HEK293 (cell line): ENCODE measurements at regions not wholly inside any gene's neighbourhood (a gene's known extent, or its start where the extent isn't known, plus 50 kb on each side); places are given as distances from the start of the nearest gene placed in this dataset.

Source experiments
- BCL11A ChIP-seq: fragments of 450-650 bp; formaldehyde crosslinking; IDR thresholded peaks from 2 replicates; pipeline ENCODE4 v1.5.1; 2016; ENCODE audit warnings: low read depth, missing biosample characterization, missing genetic modification characterization
- GFI1B ChIP-seq: fragments of 450-650 bp; formaldehyde crosslinking; IDR thresholded peaks from 2 replicates; pipeline ENCODE4 v1.5.1; 2016; ENCODE audit warnings: missing biosample characterization, missing genetic modification characterization
- IKZF3 ChIP-seq: fragments of 450-650 bp; IDR thresholded peaks from 2 replicates; pipeline ENCODE4 v1.5.0; 2018; ENCODE audit warnings: missing biosample characterization, mild to moderate bottlenecking, missing genetic modification characterization, moderate library complexity
- PRDM2 ChIP-seq: fragments of 450-650 bp; formaldehyde crosslinking; IDR thresholded peaks from 2 replicates; pipeline ENCODE4 v1.5.1; 2016; ENCODE audit warnings: missing biosample characterization, missing genetic modification characterization, borderline replicate concordance
- REST ChIP-seq: fragments of 450-650 bp; formaldehyde crosslinking; IDR thresholded peaks from 2 replicates; pipeline ENCODE4 v1.5.1; 2016; ENCODE audit warnings: missing biosample characterization, missing genetic modification characterization
- ZBTB26 ChIP-seq: fragments of 450-650 bp; formaldehyde crosslinking; optimal IDR thresholded peaks from 2 replicates; pipeline ENCODE3; 2016; ENCODE audit warnings: missing biosample characterization, mild to moderate bottlenecking, missing genetic modification characterization
- ZBTB8A ChIP-seq: fragments of 450-650 bp; formaldehyde crosslinking; IDR thresholded peaks from 2 replicates; pipeline ENCODE4 v1.5.1; 2016; ENCODE audit warnings: missing biosample characterization, missing genetic modification characterization
- ZFP37 ChIP-seq: fragments of 450-650 bp; formaldehyde crosslinking; IDR thresholded peaks from 2 replicates; pipeline ENCODE4 v1.5.1; 2016; ENCODE audit warnings: missing biosample characterization, missing genetic modification characterization
- ZNF155 ChIP-seq: fragments of 450-650 bp; formaldehyde crosslinking; IDR thresholded peaks from 2 replicates; pipeline ENCODE4 v1.5.1; 2016; ENCODE audit warnings: missing biosample characterization, missing genetic modification characterization
- ZNF169 ChIP-seq: fragments of 450-650 bp; formaldehyde crosslinking; IDR thresholded peaks from 2 replicates; pipeline ENCODE4 v1.5.1; 2016; ENCODE audit warnings: missing biosample characterization, missing genetic modification characterization
- ZNF2 ChIP-seq: fragments of 450-650 bp; formaldehyde crosslinking; IDR thresholded peaks from 2 replicates; pipeline ENCODE4 v1.5.1; 2016; ENCODE audit warnings: missing biosample characterization, missing genetic modification characterization
- ZNF324 ChIP-seq: fragments of 450-650 bp; formaldehyde crosslinking; IDR thresholded peaks from 2 replicates; pipeline ENCODE4 v1.5.1; 2016; ENCODE audit warnings: missing biosample characterization, missing genetic modification characterization
- ZNF362 ChIP-seq: fragments of 450-650 bp; formaldehyde crosslinking; IDR thresholded peaks from 2 replicates; pipeline ENCODE4 v1.5.1; 2016; ENCODE audit warnings: missing biosample characterization, missing genetic modification characterization
- ZNF366 ChIP-seq: fragments of 450-650 bp; formaldehyde crosslinking; conservative IDR thresholded peaks from 2 replicates; pipeline ENCODE4 v1.5.1; 2016; ENCODE audit warnings: missing biosample characterization, missing genetic modification characterization
- ZNF549 ChIP-seq: fragments of 450-650 bp; IDR thresholded peaks from 2 replicates; pipeline ENCODE4 v1.5.1; 2018; ENCODE audit warnings: missing biosample characterization, missing genetic modification characterization, mild to moderate bottlenecking, inconsistent platforms, moderate library complexity
- ZNF558 ChIP-seq: fragments of 450-650 bp; formaldehyde crosslinking; IDR thresholded peaks from 2 replicates; pipeline ENCODE4 v1.5.1; 2016; ENCODE audit warnings: missing biosample characterization, missing genetic modification characterization
- ZNF585B ChIP-seq: fragments of 450-650 bp; formaldehyde crosslinking; IDR thresholded peaks from 2 replicates; pipeline ENCODE4 v1.5.1; 2016; ENCODE audit warnings: missing biosample characterization, missing genetic modification characterization
- ZNF658 ChIP-seq: fragments of 450-650 bp; formaldehyde crosslinking; IDR thresholded peaks from 2 replicates; pipeline ENCODE4; 2016; ENCODE audit warnings: missing biosample characterization, missing genetic modification characterization
- ZNF704 ChIP-seq: fragments of 450-650 bp; formaldehyde crosslinking; IDR thresholded peaks from 2 replicates; pipeline ENCODE4 v1.5.1; 2016; ENCODE audit warnings: missing biosample characterization, missing genetic modification characterization
- ZNF747 ChIP-seq: fragments of 450-650 bp; formaldehyde crosslinking; IDR thresholded peaks from 2 replicates; pipeline ENCODE4 v1.5.1; 2016; ENCODE audit warnings: missing biosample characterization, missing genetic modification characterization
- ZNF837 ChIP-seq: fragments of 450-650 bp; formaldehyde crosslinking; IDR thresholded peaks from 2 replicates; pipeline ENCODE4 v1.5.1; 2016; ENCODE audit warnings: missing biosample characterization, missing genetic modification characterization
- TF ChIP-seq, protein P1 (sequence below): fragments of 450-650 bp; formaldehyde crosslinking; IDR thresholded peaks from 2 replicates; pipeline ENCODE4 v1.5.1; 2016; ENCODE audit warnings: missing biosample characterization, missing genetic modification characterization

DNA sequence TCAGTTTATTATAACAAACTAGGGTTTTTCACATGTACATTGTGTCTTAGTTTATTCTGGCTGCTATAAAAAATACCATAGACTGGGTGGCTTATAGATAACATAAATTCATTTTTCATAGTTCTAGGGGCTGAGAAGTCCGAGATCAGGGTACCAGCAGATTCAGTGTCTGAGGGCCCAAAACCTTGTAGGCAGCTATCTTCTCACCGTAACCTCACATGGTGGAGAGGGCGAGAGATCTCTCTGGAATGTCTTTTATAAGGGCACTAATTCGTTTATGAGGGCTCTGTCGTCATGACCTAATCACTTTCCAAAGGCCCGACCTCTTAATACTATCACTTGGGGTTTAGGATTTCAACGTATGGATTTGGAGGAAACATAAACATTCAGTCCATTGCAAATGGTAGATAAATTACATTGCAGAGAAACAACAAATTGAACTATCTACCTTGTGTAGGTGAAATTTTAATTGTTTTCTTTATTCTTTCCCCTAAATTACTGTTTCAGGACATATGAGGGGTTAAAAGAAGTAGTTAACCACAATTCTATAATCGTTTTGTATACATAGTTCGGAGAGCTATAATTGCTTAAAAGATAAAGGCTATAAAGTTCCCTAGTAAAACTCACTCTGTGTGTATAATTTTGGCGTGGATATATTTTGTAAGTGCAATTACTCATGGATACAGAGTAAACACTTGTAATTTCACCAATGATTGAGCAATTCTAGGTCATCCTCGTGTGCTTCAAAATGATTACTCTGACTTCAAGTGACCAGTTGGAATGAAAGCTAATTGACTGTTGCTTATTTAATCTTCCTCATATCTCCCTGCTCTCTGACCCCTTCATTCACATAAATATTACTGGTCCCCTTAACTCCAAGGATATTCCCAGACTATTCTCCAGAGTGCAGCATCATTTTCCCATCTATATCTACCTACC, 247.5 kb upstream of the TMEM161B start (continued):
- TF ChIP-seq ZNF747 (tag by site-specific recombination) = no peak
- TF ChIP-seq ZNF366 (tag by site-specific recombination) = peak; percentile 99
- peak; percentile 95 for TF ChIP-seq ZNF362 (tag by site-specific recombination)
- no peak for TF ChIP-seq ZBTB26 (tag by site-specific recombination)
- TF ChIP-seq IKZF3 (tag by site-specific recombination) = peak; percentile 91
- peak; percentile 53; the same call in 1 of the 2 replicates for TF ChIP-seq ZFP37 (tag by site-specific recombination)
- no peak for TF ChIP-seq ZNF704 (tag by site-specific recombination)
- TF ChIP-seq ZNF837 (tag by site-specific recombination) = no peak
- peak; percentile 77 for TF ChIP-seq ZBTB8A (tag by site-specific recombination)
- no peak for TF ChIP-seq ZNF549 (tag by site-specific recombination)
- peak; percentile 88 for TF ChIP-seq ZNF558 (tag by site-specific recombination)
- no peak for TF ChIP-seq ZNF155 (tag by site-specific recombination)
- TF ChIP-seq ZNF324 (tag by site-specific recombination) = peak; percentile 82; the same call in 1 of the 2 replicates
- TF ChIP-seq ZNF2 (tag by site-specific recombination) = peak; percentile 71
- no peak for TF ChIP-seq ZNF169
- TF ChIP-seq PRDM2 (tag by site-specific recombination) = no peak
- TF ChIP-seq BCL11A (tag by site-specific recombination) = peak; percentile 98
- TF ChIP-seq REST (tag by site-specific recombination) = no peak
- TF ChIP-seq ZNF658 (tag by site-specific recombination) = no peak; the same call in 1 of the 2 replicates
- no peak for TF ChIP-seq ZNF585B (tag by site-specific recombination)
- peak; percentile 84 for TF ChIP-seq GFI1B
- TF ChIP-seq, protein P1, sequence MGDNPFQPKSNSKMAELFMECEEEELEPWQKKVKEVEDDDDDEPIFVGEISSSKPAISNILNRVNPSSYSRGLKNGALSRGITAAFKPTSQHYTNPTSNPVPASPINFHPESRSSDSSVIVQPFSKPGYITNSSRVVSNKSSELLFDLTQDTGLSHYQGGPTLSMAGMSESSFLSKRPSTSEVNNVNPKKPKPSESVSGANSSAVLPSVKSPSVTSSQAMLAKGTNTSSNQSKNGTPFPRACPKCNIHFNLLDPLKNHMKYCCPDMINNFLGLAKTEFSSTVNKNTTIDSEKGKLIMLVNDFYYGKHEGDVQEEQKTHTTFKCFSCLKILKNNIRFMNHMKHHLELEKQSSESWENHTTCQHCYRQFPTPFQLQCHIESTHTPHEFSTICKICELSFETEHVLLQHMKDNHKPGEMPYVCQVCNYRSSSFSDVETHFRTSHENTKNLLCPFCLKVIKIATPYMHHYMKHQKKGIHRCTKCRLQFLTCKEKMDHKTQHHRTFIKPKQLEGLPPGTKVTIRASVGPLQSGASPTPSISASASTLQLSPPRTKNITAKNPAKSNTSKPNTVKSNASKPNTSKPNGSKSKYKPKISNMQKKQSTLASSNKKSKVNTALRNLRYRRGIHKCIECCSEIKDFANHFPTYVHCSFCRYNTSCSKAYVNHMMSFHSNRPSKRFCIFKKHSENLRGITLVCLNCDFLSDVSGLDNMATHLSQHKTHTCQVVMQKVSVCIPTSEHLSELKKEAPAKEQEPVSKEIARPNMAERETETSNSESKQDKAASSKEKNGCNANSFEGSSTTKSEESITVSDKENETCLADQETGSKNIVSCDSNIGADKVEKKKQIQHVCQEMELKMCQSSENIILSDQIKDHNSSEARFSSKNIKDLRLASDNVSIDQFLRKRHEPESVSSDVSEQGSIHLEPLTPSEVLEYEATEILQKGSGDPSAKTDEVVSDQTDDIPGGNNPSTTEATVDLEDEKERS (tag by site-specific recombination) = no peak
